Astrocyte (in vitro differentiated cells and primary cell): ENCODE measurements at regions not wholly inside any gene's neighbourhood (a gene's known extent, or its start where the extent isn't known, plus 50 kb on each side); places are given as distances from the start of the nearest gene placed in this dataset.
A peak's percentile ranks its signal among the peaks of the same experiment; 100 is the strongest.

ENCODE experiments used
- DNase-seq: peaks from one replicate; pipeline ENCODE4 v3.0.0-alpha.2; 2010; ENCODE audit warnings: low read depth
- FAIRE-seq: peaks from 2 replicates; lab custom pipeline; 2011; peaks lifted over from hg19 to GRCh38; lab: Jason Lieb, UNC
- H2AFZ ChIP-seq: 2 replicates; pipeline ENCODE4 v1.6.0; 2012; ENCODE audit warnings: low read depth, low read length, inconsistent platforms
- H3K27ac ChIP-seq: 2 replicates; pipeline ENCODE4 v1.5.1; 2011; ENCODE audit warnings: low read depth, low read length, inconsistent platforms
- H3K27me3 ChIP-seq: 2 replicates; pipeline ENCODE4 v1.6.0; 2011; ENCODE audit warnings: low read length, inconsistent platforms; ENCODE audit not compliant: insufficient read depth
- H3K36me3 ChIP-seq: 2 replicates; pipeline ENCODE4 v1.5.1; 2011; ENCODE audit warnings: low read length, inconsistent platforms; ENCODE audit not compliant: insufficient read depth
- H3K4me1 ChIP-seq: 2 replicates; pipeline ENCODE4 v1.5.1; 2011; ENCODE audit warnings: low read length, inconsistent platforms; ENCODE audit not compliant: insufficient read depth
- H3K4me2 ChIP-seq: 2 replicates; pipeline ENCODE4 v1.6.0; 2012; ENCODE audit warnings: low read length, inconsistent platforms
- H3K4me3 ChIP-seq: 2 replicates; pipeline ENCODE4 v1.5.1; 2011; ENCODE audit warnings: low read depth, mild to moderate bottlenecking, low read length, inconsistent platforms; ENCODE audit not compliant: insufficient read depth
- H3K79me2 ChIP-seq: 2 replicates; pipeline ENCODE4 v1.6.0; 2012; ENCODE audit warnings: mild to moderate bottlenecking, low read length, inconsistent platforms; ENCODE audit not compliant: insufficient read depth
- H3K9ac ChIP-seq: 2 replicates; pipeline ENCODE4 v1.6.0; 2012; ENCODE audit warnings: mild to moderate bottlenecking, low read length, inconsistent platforms
- H3K9me3 ChIP-seq: 2 replicates; pipeline ENCODE4 v1.5.1; 2012; ENCODE audit warnings: low read depth, mild to moderate bottlenecking, low read length, inconsistent platforms; ENCODE audit not compliant: insufficient read depth
- H4K20me1 ChIP-seq: 2 replicates; pipeline ENCODE4 v1.6.0; 2012; ENCODE audit warnings: low read length, inconsistent platforms; ENCODE audit not compliant: insufficient read depth
- H3K27ac Mint-ChIP-seq: one replicate; pipeline ENCODE4 v1.8.0; 2021; ENCODE audit warnings: mild to moderate bottlenecking, mixed read lengths; ENCODE audit not compliant: unreplicated experiment
- H3K27me3 Mint-ChIP-seq: one replicate; pipeline ENCODE4 v1.8.0; 2021; ENCODE audit warnings: low read depth, mixed read lengths; ENCODE audit not compliant: unreplicated experiment
- H3K36me3 Mint-ChIP-seq: one replicate; pipeline ENCODE4 v1.8.0; 2021; ENCODE audit warnings: low read depth, mixed read lengths; ENCODE audit not compliant: unreplicated experiment
- H3K4me1 Mint-ChIP-seq: one replicate; pipeline ENCODE4 v1.8.0; 2021; ENCODE audit warnings: low read depth, mixed read lengths; ENCODE audit not compliant: unreplicated experiment
- H3K4me3 Mint-ChIP-seq: one replicate; pipeline ENCODE4 v1.8.0; 2021; ENCODE audit warnings: mild to moderate bottlenecking, moderate library complexity, mixed read lengths; ENCODE audit not compliant: unreplicated experiment
- H3K9me3 Mint-ChIP-seq: one replicate; pipeline ENCODE4 v1.8.0; 2021; ENCODE audit warnings: mild to moderate bottlenecking, mixed read lengths; ENCODE audit not compliant: unreplicated experiment
- EZH2 ChIP-seq: IDR thresholded peaks from 2 replicates; pipeline ENCODE4 v1.6.1; 2012; ENCODE audit warnings: mild to moderate bottlenecking, low read length, inconsistent platforms; ENCODE audit not compliant: insufficient read depth
- TF ChIP-seq, protein P1 (sequence below): IDR thresholded peaks from 2 replicates; pipeline ENCODE4 v1.5.1; 2011; ENCODE audit warnings: low read depth, mild to moderate bottlenecking, inconsistent platforms, low read length, moderate library complexity; ENCODE audit not compliant: insufficient read depth

DNA sequence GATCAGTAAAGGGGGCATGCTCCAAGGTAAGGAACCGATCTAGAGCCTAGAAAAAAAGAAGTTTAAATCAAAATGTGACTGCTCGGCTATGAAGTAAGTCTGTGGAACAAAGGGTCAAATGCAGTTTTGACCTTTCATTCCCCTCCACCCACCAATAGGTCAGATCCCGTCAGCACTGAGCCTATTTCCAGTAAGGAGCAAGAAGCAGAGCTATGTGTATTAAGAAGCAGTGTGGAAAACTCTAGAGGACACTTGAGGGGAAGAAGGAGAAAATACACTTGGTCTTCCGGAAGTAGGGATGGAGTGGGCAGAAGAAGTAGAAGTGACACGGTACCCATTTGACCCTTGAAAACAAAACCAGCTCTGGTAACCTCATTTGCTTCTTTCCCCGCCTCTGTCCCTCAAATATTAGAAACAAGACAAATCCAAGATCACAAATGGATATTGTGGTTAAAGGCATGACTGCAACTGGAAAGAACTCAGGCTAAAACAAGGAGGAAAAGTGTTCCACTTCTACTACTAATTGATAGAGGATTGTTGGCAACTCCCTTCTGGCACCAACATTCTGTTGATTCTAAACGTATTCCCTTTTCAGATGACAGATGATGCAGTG is 888.3 kb upstream of the NR2F2 start:
- Histone ChIP-seq H3K27me3 (no peaks in the 10 kb centered on the region), H3K4me1 (no peaks in the 10 kb centered on the region), H3K79me2 (no peaks in the 10 kb centered on the region), H4K20me1 (no peaks in the 10 kb centered on the region), H3K4me3 (no peak overlapping the region), H3K9me3 (no peaks in the 10 kb centered on the region), H3K36me3 (no peaks in the 10 kb centered on the region), H2AFZ (no peak overlapping the region), H3K4me2 (no peak overlapping the region), H3K27ac (no peak overlapping the region), H3K9ac (no peak overlapping the region)
- H3K27me3 Mint-ChIP-seq: peaks cover 3% of the 10 kb centered on the region
- H3K4me3 Mint-ChIP-seq: no peak overlapping the region
- TF ChIP-seq EZH2: no peak
- TF ChIP-seq, protein P1, sequence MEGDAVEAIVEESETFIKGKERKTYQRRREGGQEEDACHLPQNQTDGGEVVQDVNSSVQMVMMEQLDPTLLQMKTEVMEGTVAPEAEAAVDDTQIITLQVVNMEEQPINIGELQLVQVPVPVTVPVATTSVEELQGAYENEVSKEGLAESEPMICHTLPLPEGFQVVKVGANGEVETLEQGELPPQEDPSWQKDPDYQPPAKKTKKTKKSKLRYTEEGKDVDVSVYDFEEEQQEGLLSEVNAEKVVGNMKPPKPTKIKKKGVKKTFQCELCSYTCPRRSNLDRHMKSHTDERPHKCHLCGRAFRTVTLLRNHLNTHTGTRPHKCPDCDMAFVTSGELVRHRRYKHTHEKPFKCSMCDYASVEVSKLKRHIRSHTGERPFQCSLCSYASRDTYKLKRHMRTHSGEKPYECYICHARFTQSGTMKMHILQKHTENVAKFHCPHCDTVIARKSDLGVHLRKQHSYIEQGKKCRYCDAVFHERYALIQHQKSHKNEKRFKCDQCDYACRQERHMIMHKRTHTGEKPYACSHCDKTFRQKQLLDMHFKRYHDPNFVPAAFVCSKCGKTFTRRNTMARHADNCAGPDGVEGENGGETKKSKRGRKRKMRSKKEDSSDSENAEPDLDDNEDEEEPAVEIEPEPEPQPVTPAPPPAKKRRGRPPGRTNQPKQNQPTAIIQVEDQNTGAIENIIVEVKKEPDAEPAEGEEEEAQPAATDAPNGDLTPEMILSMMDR: no peak
- no peak overlapping the region for H3K27ac Mint-ChIP-seq
- H3K9me3 Mint-ChIP-seq: no peaks in the 10 kb centered on the region
- DNase-seq: peak; percentile 22
- no peak for FAIRE-seq
- H3K4me1 Mint-ChIP-seq: no peaks in the 10 kb centered on the region
- no peaks in the 10 kb centered on the region for H3K36me3 Mint-ChIP-seq

DNA sequence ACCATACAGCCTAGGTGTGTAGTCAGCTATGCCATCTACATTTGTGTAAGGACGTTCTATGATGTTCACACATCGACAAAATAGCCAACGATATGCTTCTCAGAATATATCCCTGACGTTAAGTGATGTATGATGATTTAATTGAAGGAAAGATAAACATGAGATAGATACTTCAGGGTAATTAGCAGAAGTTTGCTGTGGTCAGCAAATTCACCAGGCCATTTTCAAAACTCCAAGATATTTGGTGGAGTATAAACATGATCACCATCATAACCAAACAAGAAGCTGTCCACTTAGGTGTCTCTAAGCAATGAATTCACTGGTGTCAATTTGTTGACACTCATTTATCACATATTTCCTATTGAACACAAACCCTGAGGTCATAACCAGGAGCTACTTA is 885.6 kb upstream of the NR2F2 start:
- TF ChIP-seq, protein P1: no peak
- TF ChIP-seq EZH2: no peak
- no peaks in the 10 kb centered on the region for H3K79me2 ChIP-seq
- DNase-seq (no peak), FAIRE-seq (no peak)
- H3K9ac ChIP-seq: no peak overlapping the region
- H4K20me1 ChIP-seq: no peaks in the 10 kb centered on the region
- Mint-ChIP-seq H3K4me3 (no peak overlapping the region), H3K4me1 (peaks cover 5% of the 10 kb centered on the region), H3K36me3 (no peaks in the 10 kb centered on the region), H3K27me3 (peaks cover 3% of the 10 kb centered on the region), H3K27ac (no peak overlapping the region), H3K9me3 (no peaks in the 10 kb centered on the region)
- H3K4me2 ChIP-seq: no peak overlapping the region
- no peak overlapping the region for H3K27ac ChIP-seq
- H3K4me3 ChIP-seq: no peak overlapping the region
- no peaks in the 10 kb centered on the region for H3K9me3 ChIP-seq
- no peaks in the 10 kb centered on the region for H3K4me1 ChIP-seq
- no peaks in the 10 kb centered on the region for H3K36me3 ChIP-seq
- H3K27me3 ChIP-seq: no peaks in the 10 kb centered on the region
- no peak overlapping the region for H2AFZ ChIP-seq

DNA sequence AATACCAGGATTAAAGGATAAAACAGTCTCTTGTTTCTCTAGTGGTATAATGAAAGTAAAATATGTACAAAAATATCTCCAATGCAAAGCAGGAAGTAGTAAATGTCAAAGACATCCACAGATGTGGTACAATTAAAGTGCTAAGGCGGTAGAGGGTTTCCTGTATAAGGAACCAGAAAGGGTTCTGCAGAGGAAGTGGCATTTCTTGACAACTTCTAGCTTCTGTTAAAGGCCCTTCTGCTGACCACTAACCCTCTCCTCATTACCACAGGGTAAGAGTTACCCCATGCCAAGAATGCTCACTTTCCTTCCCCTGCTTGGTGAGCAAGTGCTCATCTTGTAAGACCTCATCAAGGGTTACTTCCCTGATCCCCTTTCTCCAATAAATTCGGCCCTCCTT is 883.6 kb upstream of the NR2F2 start:
- Histone ChIP-seq H3K4me2 (no peak overlapping the region), H2AFZ (no peak overlapping the region), H3K36me3 (no peaks in the 10 kb centered on the region), H4K20me1 (no peaks in the 10 kb centered on the region), H3K27me3 (no peaks in the 10 kb centered on the region), H3K27ac (no peak overlapping the region), H3K4me3 (no peak overlapping the region), H3K79me2 (no peaks in the 10 kb centered on the region), H3K4me1 (no peaks in the 10 kb centered on the region), H3K9ac (no peak overlapping the region), H3K9me3 (no peaks in the 10 kb centered on the region)
- Mint-ChIP-seq H3K9me3 (no peaks in the 10 kb centered on the region), H3K27ac (no peak overlapping the region), H3K36me3 (no peaks in the 10 kb centered on the region), H3K4me3 (no peak overlapping the region), H3K4me1 (peaks cover 5% of the 10 kb centered on the region), H3K27me3 (peaks cover 3% of the 10 kb centered on the region)
- FAIRE-seq (no peak), DNase-seq (no peak)
- TF ChIP-seq, protein P1: no peak
- TF ChIP-seq EZH2: no peak
